WERI-Rb-1 (cell line): ENCODE measurements at regions not wholly inside any gene's neighbourhood (a gene's known extent, or its start where the extent isn't known, plus 50 kb on each side); places are given as distances from the start of the nearest gene placed in this dataset.

ENCODE experiments used
- DNase-seq: peaks from one replicate; pipeline ENCODE4 v3.0.0-alpha.2; 2020
- H3K27ac ChIP-seq: fragments of 250-450 bp; sonication (Bioruptor Pico); 2 replicates; pipeline ENCODE4 v1.5.1; 2020; ENCODE audit warnings: mild to moderate bottlenecking, moderate library complexity
- H3K27me3 ChIP-seq: fragments of 250-450 bp; sonication (Bioruptor Pico); 2 replicates; pipeline ENCODE4 v1.5.1; 2021; ENCODE audit warnings: mild to moderate bottlenecking, low read depth, moderate library complexity; ENCODE audit not compliant: insufficient read depth, severe bottlenecking
- H3K36me3 ChIP-seq: fragments of 250-450 bp; sonication (Bioruptor Pico); 2 replicates; pipeline ENCODE4 v1.5.1; 2020; ENCODE audit warnings: mild to moderate bottlenecking, moderate library complexity
- H3K4me3 ChIP-seq: 2 replicates; pipeline ENCODE4 v1.5.1; 2011; ENCODE audit warnings: low read depth, mild to moderate bottlenecking, control low read depth, low read length
- H3K9me3 ChIP-seq: fragments of 250-450 bp; sonication (Bioruptor Pico); 2 replicates; pipeline ENCODE4 v1.5.1; 2021; ENCODE audit warnings: mild to moderate bottlenecking, moderate library complexity; ENCODE audit not compliant: severe bottlenecking
- TF ChIP-seq, protein P1 (sequence below): IDR thresholded peaks from 2 replicates; pipeline ENCODE4 v1.5.1; 2011; ENCODE audit warnings: low read depth, mild to moderate bottlenecking, control low read depth, inconsistent platforms, low read length

DNA sequence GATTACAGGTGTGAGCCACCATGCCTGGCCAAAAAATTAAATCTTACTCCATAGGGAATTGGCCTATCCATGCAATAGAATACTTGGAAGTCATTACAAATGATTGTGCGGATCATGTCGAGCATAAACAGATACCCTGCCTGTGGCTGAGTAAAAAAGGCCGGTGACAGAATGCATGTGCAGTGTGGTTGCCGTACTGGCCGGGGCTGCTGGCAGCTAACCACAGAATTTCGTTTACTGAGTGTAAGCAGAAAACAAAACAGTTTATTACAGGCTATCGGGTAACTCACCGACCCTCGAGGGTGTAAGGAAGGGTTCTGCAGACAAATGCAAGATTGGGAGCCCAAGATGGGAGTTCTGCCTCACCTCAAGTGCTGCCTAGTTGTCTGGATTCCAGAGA, 127.7 kb downstream of the ZIC5 start:
- no peaks in the 10 kb centered on the region for H3K27me3 ChIP-seq
- TF ChIP-seq, protein P1, sequence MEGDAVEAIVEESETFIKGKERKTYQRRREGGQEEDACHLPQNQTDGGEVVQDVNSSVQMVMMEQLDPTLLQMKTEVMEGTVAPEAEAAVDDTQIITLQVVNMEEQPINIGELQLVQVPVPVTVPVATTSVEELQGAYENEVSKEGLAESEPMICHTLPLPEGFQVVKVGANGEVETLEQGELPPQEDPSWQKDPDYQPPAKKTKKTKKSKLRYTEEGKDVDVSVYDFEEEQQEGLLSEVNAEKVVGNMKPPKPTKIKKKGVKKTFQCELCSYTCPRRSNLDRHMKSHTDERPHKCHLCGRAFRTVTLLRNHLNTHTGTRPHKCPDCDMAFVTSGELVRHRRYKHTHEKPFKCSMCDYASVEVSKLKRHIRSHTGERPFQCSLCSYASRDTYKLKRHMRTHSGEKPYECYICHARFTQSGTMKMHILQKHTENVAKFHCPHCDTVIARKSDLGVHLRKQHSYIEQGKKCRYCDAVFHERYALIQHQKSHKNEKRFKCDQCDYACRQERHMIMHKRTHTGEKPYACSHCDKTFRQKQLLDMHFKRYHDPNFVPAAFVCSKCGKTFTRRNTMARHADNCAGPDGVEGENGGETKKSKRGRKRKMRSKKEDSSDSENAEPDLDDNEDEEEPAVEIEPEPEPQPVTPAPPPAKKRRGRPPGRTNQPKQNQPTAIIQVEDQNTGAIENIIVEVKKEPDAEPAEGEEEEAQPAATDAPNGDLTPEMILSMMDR, result no peak
- H3K9me3 ChIP-seq, result no peaks in the 10 kb centered on the region
- H3K36me3 ChIP-seq, result no peaks in the 10 kb centered on the region
- no peak for DNase-seq
- no peak overlapping the region for H3K27ac ChIP-seq
- no peak overlapping the region for H3K4me3 ChIP-seq

DNA sequence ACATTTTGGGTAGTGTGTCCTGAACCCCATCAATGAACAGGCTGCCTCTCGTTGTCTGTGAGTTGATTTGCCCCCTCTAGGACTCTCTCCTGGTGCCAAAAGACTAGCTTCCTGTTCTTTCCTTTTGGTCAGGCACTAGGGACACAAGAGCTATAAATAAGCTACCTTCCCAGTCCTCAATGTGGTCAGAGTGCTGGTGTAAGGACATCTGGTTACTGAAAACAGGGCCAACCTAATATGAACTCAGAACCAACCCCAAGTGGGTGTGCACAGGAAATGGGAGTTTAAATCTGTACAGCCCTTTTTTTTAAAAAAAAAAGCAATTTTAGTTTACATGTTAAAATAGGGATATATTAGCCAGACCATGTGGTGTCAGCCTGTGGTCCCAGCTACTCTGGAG, 129.2 kb downstream of the ZIC5 start:
- no peak for DNase-seq
- no peak overlapping the region for H3K27ac ChIP-seq

DNA sequence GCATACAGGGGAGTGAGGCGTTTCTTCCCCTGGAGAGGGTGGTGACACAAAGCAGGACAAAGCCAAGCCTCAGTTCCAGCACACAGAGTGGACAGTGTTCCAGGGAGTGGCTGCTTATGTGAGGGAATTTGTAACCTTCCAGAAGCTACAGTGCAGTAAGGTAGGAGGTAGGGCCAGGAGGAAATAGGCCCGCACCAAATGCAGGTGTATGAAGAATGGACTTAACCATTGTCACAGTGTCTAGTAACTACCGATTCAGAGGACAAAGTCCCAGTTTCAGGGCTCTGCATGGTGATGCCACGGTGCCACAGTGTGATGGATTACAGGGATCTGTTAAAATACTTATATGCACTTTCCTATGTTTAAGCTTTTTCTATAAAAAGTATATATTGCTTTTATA, 135.3 kb downstream of the ZIC5 start:
- H3K27ac ChIP-seq, result no peak overlapping the region
- no peaks in the 10 kb centered on the region for H3K36me3 ChIP-seq
- no peaks in the 10 kb centered on the region for H3K27me3 ChIP-seq
- H3K4me3 ChIP-seq, result no peak overlapping the region
- TF ChIP-seq, protein P1, result no peak
- no peaks in the 10 kb centered on the region for H3K9me3 ChIP-seq
- no peak for DNase-seq

More for the DNA sequence above, 129.2 kb downstream of the ZIC5 start:
- no peaks in the 10 kb centered on the region for H3K36me3 ChIP-seq
- no peaks in the 10 kb centered on the region for H3K27me3 ChIP-seq
- TF ChIP-seq, protein P1, result no peak
- H3K9me3 ChIP-seq, result no peaks in the 10 kb centered on the region
- H3K4me3 ChIP-seq, result no peak overlapping the region

DNA sequence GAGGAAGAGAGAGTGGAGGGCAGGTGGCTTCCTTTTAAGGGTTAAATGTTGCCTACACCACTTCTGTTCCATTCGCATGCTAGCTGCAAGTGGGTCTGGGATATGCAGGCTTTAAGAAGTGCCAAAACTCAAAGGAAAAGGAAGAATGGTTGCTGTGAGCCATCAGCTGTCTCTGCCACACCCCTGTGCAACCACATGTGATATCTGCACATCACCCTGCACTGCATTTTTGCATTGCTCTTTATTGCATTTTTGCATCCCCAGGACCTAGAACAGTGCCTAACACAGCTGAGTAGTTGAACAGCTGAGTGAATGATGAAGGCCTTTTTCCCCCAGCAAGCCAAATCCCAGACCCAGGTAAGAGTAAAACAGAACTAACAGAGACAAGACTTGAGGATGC, 136.1 kb downstream of the ZIC5 start:
- no peak for DNase-seq
- Histone ChIP-seq H3K27me3 (no peaks in the 10 kb centered on the region), H3K36me3 (no peaks in the 10 kb centered on the region), H3K27ac (no peak overlapping the region), H3K4me3 (no peak overlapping the region), H3K9me3 (no peaks in the 10 kb centered on the region)
- TF ChIP-seq, protein P1, result no peak

DNA sequence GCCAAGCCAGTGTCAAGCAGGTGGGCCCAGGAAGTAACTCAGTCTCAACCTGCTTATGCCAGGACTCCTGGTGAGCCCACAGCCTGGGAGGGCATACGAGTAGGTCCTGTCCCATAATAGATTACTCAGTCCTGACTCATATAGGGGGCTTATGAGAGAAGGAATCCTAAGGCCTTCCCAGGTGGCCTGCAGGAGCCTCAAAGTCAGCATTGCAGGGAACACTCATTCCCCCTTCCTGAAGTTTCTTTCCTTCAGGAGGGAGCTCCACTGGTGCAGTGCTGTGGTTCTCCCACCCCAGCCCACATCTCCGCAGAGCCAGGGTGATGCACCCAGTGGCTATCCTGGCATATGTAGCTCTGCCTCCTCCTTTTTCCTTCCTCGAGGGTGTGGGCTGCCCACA, 137.3 kb downstream of the ZIC5 start:
- H3K27ac ChIP-seq, result no peak overlapping the region
- DNase-seq, result no peak
- TF ChIP-seq, protein P1, result no peak
- no peaks in the 10 kb centered on the region for H3K36me3 ChIP-seq
- no peaks in the 10 kb centered on the region for H3K27me3 ChIP-seq
- H3K9me3 ChIP-seq, result no peaks in the 10 kb centered on the region
- H3K4me3 ChIP-seq, result no peak overlapping the region

DNA sequence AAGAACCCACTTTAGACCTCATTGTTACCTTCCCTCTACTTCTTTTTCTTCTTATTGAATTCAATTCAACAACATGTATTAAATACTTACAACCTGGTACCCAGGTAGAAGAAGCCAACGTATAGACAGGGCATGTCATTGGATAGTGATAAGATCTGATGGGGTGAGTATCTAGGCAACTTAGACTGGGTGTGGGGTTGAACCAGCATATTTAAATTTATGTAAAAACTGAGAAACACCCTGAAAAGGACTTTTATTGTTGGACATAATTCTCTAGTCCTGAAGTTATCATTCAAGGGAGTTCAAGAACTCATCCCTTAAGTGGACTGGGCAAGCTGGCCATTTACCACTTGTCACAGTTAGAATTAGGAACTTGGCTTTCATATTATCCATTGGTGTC, 139.2 kb downstream of the ZIC5 start:
- Histone ChIP-seq H3K36me3 (no peaks in the 10 kb centered on the region), H3K27me3 (no peaks in the 10 kb centered on the region), H3K9me3 (no peaks in the 10 kb centered on the region), H3K4me3 (no peak overlapping the region), H3K27ac (no peak overlapping the region)
- TF ChIP-seq, protein P1, result no peak
- no peak for DNase-seq
